ENCODE measurements at regions not wholly inside any gene's neighbourhood (a gene's known extent, or its start where the extent isn't known, plus 50 kb on each side); places are given as distances from the start of the nearest gene placed in this dataset.

DNA sequence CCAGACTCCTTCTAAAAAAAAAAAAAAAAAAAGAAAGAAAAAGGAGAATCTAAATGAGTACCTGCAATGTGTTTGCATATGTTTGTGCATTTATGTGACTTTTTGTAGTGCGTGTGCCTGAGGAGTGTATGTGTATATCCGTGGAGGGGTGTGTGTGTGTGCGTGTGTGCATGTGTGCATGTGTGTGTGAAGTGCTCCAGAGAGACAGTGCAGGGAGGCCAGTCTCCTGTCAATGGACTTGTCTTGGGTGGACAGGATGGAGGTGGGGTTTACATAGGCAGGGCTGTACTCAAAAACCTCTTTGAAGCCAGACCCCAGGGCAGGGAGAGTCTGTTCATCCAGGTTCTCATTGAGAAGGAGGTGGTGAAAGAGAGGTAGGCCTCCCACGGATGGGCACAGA lies 87.1 kb upstream of the MVB12B start:
- H3K27ac ChIP-seq (ENCODE audit: insufficient read depth, low read depth, low read length) = no peak overlapping the region
- no peak overlapping the region for H2AFZ ChIP-seq (ENCODE audit: low read depth, low read length)
- H4K20me1 ChIP-seq (replicated peaks; ENCODE audit: control insufficient read depth, extremely low read depth, insufficient read depth, low read length) = no peaks in the 10 kb centered on the region
- H3K9me1 ChIP-seq (replicated peaks; ENCODE audit: control insufficient read depth, extremely low read depth, insufficient read depth, low read length) = no peaks in the 10 kb centered on the region
- H3K79me2 ChIP-seq (ENCODE audit: control insufficient read depth, insufficient read depth, low read length) = no peaks in the 10 kb centered on the region
- no peak for DNase-seq (ENCODE audit: low read depth, low spot score)
- FAIRE-seq = no peak
- H3K9me3 ChIP-seq (replicated peaks; ENCODE audit: control insufficient read depth, insufficient read depth, low read length) = no peaks in the 10 kb centered on the region
- no peak overlapping the region for H3K9ac ChIP-seq (replicated peaks; ENCODE audit: extremely low read depth, insufficient read depth, low read length)
- ChIA-PET CTCF (no interaction called here), POLR2A (no interaction called here)
- BruUV-seq (replicated peaks) = no TSS peak
- H3K4me2 ChIP-seq (ENCODE audit: insufficient read depth, low read length) = no peak overlapping the region
- no peak overlapping the region for H3K4me3 ChIP-seq (replicated peaks in 1 of 3; ENCODE audit: insufficient read depth in 1 of 3, low read depth in 1 of 3, low read length in 3 of 3)
- intact Hi-C loops (cut with micrococcal nuclease) = no loop called here
- TF ChIP-seq MYC (IDR thresholded peaks at IDR 0.05; ENCODE audit: low read depth, low read length) (no peak), EZH2 (IDR thresholded peaks at IDR 0.05; ENCODE audit: borderline replicate concordance, low read depth, low read length, severe bottlenecking) (no peak), JUN (IDR thresholded peaks at IDR 0.05; ENCODE audit: borderline replicate concordance, insufficient read depth, insufficient read length, low read depth) (no peak), CTCF (IDR thresholded peaks at IDR 0.05; ENCODE audit: extremely low read depth in 1 of 2, insufficient read depth in 1 of 2, low read depth in 1 of 2, low read length in 2 of 2) (no peak), POLR2AphosphoS5 (IDR thresholded peaks at IDR 0.05; ENCODE audit: insufficient read depth, low read depth, low read length) (no peak)
- no peaks in the 10 kb centered on the region for H3K36me3 ChIP-seq (ENCODE audit: control insufficient read depth in 2 of 2, extremely low read depth in 1 of 2, insufficient read depth in 2 of 2, low read length in 2 of 2)
- dilution Hi-C loops (cut with MboI; ENCODE audit: extremely low pct_ligation_motif_present, low sequenced_read_pairs) = no loop called here
- H3K27me3 ChIP-seq (ENCODE audit: control insufficient read depth in 2 of 2, insufficient read depth in 2 of 2, low read length in 2 of 2) = no peaks in the 10 kb centered on the region
- no peaks in the 10 kb centered on the region for H3K4me1 ChIP-seq (ENCODE audit: control insufficient read depth, extremely low read depth, insufficient read depth, low read length)

GRCh38 chr9:126240835-126241234 lies 85.8 kb upstream of the MVB12B start:
- no peak overlapping the region for H2AFZ ChIP-seq (ENCODE audit: low read depth, low read length)
- H3K27ac ChIP-seq (ENCODE audit: insufficient read depth, low read depth, low read length) = no peak overlapping the region
- H3K4me1 ChIP-seq (ENCODE audit: control insufficient read depth, extremely low read depth, insufficient read depth, low read length) = no peaks in the 10 kb centered on the region
- intact Hi-C loops (cut with micrococcal nuclease) = no loop called here
- H3K36me3 ChIP-seq (ENCODE audit: control insufficient read depth in 2 of 2, extremely low read depth in 1 of 2, insufficient read depth in 2 of 2, low read length in 2 of 2) = no peaks in the 10 kb centered on the region
- dilution Hi-C loops (cut with MboI; ENCODE audit: extremely low pct_ligation_motif_present, low sequenced_read_pairs) = no loop called here
- no peak for FAIRE-seq
- H3K9ac ChIP-seq (replicated peaks; ENCODE audit: extremely low read depth, insufficient read depth, low read length) = no peak overlapping the region
- DNase-seq (ENCODE audit: low read depth, low spot score) = no peak
- BruUV-seq (replicated peaks) = no TSS peak
- no peaks in the 10 kb centered on the region for H3K9me1 ChIP-seq (replicated peaks; ENCODE audit: control insufficient read depth, extremely low read depth, insufficient read depth, low read length)
- no peaks in the 10 kb centered on the region for H3K27me3 ChIP-seq (ENCODE audit: control insufficient read depth in 2 of 2, insufficient read depth in 2 of 2, low read length in 2 of 2)
- TF ChIP-seq MAX (IDR thresholded peaks at IDR 0.05; ENCODE audit: insufficient read depth, insufficient read length) (no peak), EZH2 (IDR thresholded peaks at IDR 0.05; ENCODE audit: borderline replicate concordance, low read depth, low read length, severe bottlenecking) (no peak), POLR2AphosphoS5 (IDR thresholded peaks at IDR 0.05; ENCODE audit: insufficient read depth, low read depth, low read length) (no peak), FOS (IDR thresholded peaks at IDR 0.05; ENCODE audit: borderline replicate concordance, insufficient read depth, low read length) (no peak), CTCF (IDR thresholded peaks at IDR 0.05; ENCODE audit: extremely low read depth in 1 of 2, insufficient read depth in 1 of 2, low read depth in 1 of 2, low read length in 2 of 2) (no peak), JUN (IDR thresholded peaks at IDR 0.05; ENCODE audit: borderline replicate concordance, insufficient read depth, insufficient read length, low read depth) (no peak), GATA2 (IDR thresholded peaks at IDR 0.05; ENCODE audit: insufficient read depth, insufficient read length, low read depth, low read length) (no peak), POLR2A (IDR thresholded peaks at IDR 0.05; ENCODE audit: low read depth, low read length) (no peak)
- no peak overlapping the region for H3K4me3 ChIP-seq (replicated peaks in 1 of 3; ENCODE audit: insufficient read depth in 1 of 3, low read depth in 1 of 3, low read length in 3 of 3)
- ChIA-PET CTCF (no interaction called here), POLR2A (no interaction called here)
- H4K20me1 ChIP-seq (replicated peaks; ENCODE audit: control insufficient read depth, extremely low read depth, insufficient read depth, low read length) = no peaks in the 10 kb centered on the region
- no peaks in the 10 kb centered on the region for H3K9me3 ChIP-seq (replicated peaks; ENCODE audit: control insufficient read depth, insufficient read depth, low read length)
- H3K4me2 ChIP-seq (ENCODE audit: insufficient read depth, low read length) = no peak overlapping the region
- H3K79me2 ChIP-seq (ENCODE audit: control insufficient read depth, insufficient read depth, low read length) = no peaks in the 10 kb centered on the region

All from endothelial cell of umbilical vein (primary cell).